DOHH2 (cell line): ENCODE measurements at regions not wholly inside any gene's neighbourhood (a gene's known extent, or its start where the extent isn't known, plus 50 kb on each side); places are given as distances from the start of the nearest gene placed in this dataset.

Source experiments
- H3F3A ChIP-seq: fragments of 200-600 bp; sonication (generic), shearing (Covaris generic); 2 replicates; pipeline ENCODE4 v1.6.0; 2016; ENCODE audit warnings: antibody characterized with exemption, mild to moderate bottlenecking; ENCODE audit not compliant: control insufficient read depth, insufficient read depth
- H3K27ac ChIP-seq: fragments of 200-600 bp; sonication (generic); 2 replicates; pipeline ENCODE4 v1.5.1; 2014; ENCODE audit warnings: low read depth, mild to moderate bottlenecking, low read length, moderate library complexity
- H3K27me3 ChIP-seq: fragments of 200-600 bp; sonication (generic); 2 replicates; pipeline ENCODE4 v1.6.1; 2014; ENCODE audit warnings: mild to moderate bottlenecking, low read length, mixed read lengths; ENCODE audit not compliant: control insufficient read depth
- H3K36me3 ChIP-seq: fragments of 200-600 bp; sonication (generic); 2 replicates; pipeline ENCODE4 v1.6.1; 2014; ENCODE audit warnings: mild to moderate bottlenecking, low read length, moderate library complexity, mixed read lengths; ENCODE audit not compliant: control insufficient read depth
- H3K4me1 ChIP-seq: fragments of 200-600 bp; sonication (generic); 2 replicates; pipeline ENCODE4 v1.6.1; 2014; ENCODE audit warnings: mild to moderate bottlenecking, low read length, mixed read lengths; ENCODE audit not compliant: control insufficient read depth
- H3K4me2 ChIP-seq: fragments of 200-600 bp; sonication (generic); 2 replicates; pipeline ENCODE4 v1.6.0; 2014; ENCODE audit warnings: mild to moderate bottlenecking, low read length, moderate library complexity
- H3K4me3 ChIP-seq: fragments of 200-600 bp; sonication (generic); 2 replicates; pipeline ENCODE4 v1.5.1; 2014; ENCODE audit warnings: mild to moderate bottlenecking, low read length, mixed read lengths
- H3K79me2 ChIP-seq: fragments of 200-600 bp; sonication (generic); 2 replicates; pipeline ENCODE4 v1.6.1; 2014; ENCODE audit warnings: mild to moderate bottlenecking, low read length, mixed read lengths; ENCODE audit not compliant: control insufficient read depth
- H3K9me2 ChIP-seq: fragments of 200-600 bp; sonication (generic); replicated peaks from 2 replicates; pipeline ENCODE4 v1.6.1; 2014; ENCODE audit warnings: mild to moderate bottlenecking, low read length, mixed read lengths; ENCODE audit not compliant: control insufficient read depth
- H3K9me3 ChIP-seq: fragments of 200-600 bp; sonication (generic); 2 replicates; pipeline ENCODE4 v1.6.1; 2014; ENCODE audit warnings: antibody characterized with exemption, low read length, mixed read lengths; ENCODE audit not compliant: control insufficient read depth, insufficient read depth
- H4K20me1 ChIP-seq: fragments of 200-600 bp; sonication (generic); 2 replicates; pipeline ENCODE4 v1.6.0; 2014; ENCODE audit warnings: low read depth, mild to moderate bottlenecking, antibody characterized with exemption, low read length, moderate library complexity; ENCODE audit not compliant: control insufficient read depth, insufficient read depth
- EZH2phosphoT487 ChIP-seq: fragments of 200-600 bp; sonication (generic); IDR thresholded peaks from 2 replicates; pipeline ENCODE4 v1.6.1; 2017; ENCODE audit warnings: borderline replicate concordance, mild to moderate bottlenecking, antibody characterized with exemption, low read length, moderate library complexity, mixed read lengths
- TF ChIP-seq, protein P1 (sequence below): fragments of 200-600 bp; sonication (generic); IDR thresholded peaks from one replicate; pipeline ENCODE4 v1.5.1; 2014; ENCODE audit warnings: antibody characterized with exemption, mild to moderate bottlenecking, low read depth, low read length; ENCODE audit not compliant: poor library complexity, severe bottlenecking

- Histone ChIP-seq H3F3A (no peaks in the 10 kb centered on the region), H3K9me3 (0 out of 2 replicates have a peak, but pooled peaks cover 6% of the 10 kb centered on the region), H4K20me1 (no peaks in the 10 kb centered on the region), H3K9me2 (no peaks in the 10 kb centered on the region), H3K36me3 (no peaks in the 10 kb centered on the region), H3K4me3 (no peak overlapping the region), H3K27me3 (no peaks in the 10 kb centered on the region), H3K27ac (no peak overlapping the region), H3K79me2 (no peaks in the 10 kb centered on the region), H3K4me1 (no peaks in the 10 kb centered on the region), H3K4me2 (no peak overlapping the region)
- TF ChIP-seq EZH2phosphoT487 = no peak
- TF ChIP-seq, protein P1, sequence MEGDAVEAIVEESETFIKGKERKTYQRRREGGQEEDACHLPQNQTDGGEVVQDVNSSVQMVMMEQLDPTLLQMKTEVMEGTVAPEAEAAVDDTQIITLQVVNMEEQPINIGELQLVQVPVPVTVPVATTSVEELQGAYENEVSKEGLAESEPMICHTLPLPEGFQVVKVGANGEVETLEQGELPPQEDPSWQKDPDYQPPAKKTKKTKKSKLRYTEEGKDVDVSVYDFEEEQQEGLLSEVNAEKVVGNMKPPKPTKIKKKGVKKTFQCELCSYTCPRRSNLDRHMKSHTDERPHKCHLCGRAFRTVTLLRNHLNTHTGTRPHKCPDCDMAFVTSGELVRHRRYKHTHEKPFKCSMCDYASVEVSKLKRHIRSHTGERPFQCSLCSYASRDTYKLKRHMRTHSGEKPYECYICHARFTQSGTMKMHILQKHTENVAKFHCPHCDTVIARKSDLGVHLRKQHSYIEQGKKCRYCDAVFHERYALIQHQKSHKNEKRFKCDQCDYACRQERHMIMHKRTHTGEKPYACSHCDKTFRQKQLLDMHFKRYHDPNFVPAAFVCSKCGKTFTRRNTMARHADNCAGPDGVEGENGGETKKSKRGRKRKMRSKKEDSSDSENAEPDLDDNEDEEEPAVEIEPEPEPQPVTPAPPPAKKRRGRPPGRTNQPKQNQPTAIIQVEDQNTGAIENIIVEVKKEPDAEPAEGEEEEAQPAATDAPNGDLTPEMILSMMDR = no peak
Measured at GRCh38 chr2:234638966-234639365, 142.1 kb upstream of the ARL4C start.

GRCh38 chr2:234635284-234635683 is 138.4 kb upstream of the ARL4C start:
- Histone ChIP-seq H3K27me3 (peaks cover 5% of the 10 kb centered on the region; the same call in 1 of the 2 replicates), H4K20me1 (no peaks in the 10 kb centered on the region), H3K4me3 (no peak overlapping the region), H3K4me2 (no peak overlapping the region), H3K4me1 (no peaks in the 10 kb centered on the region), H3K9me3 (no peaks in the 10 kb centered on the region), H3K36me3 (no peaks in the 10 kb centered on the region), H3K9me2 (no peaks in the 10 kb centered on the region), H3F3A (no peaks in the 10 kb centered on the region), H3K79me2 (no peaks in the 10 kb centered on the region), H3K27ac (no peak overlapping the region)
- TF ChIP-seq, protein P1 = no peak
- TF ChIP-seq EZH2phosphoT487 = no peak

GRCh38 chr2:234633581-234634230 is 136.8 kb upstream of the ARL4C start:
- Histone ChIP-seq H3K4me2 (no peak overlapping the region), H3K9me3 (no peaks in the 10 kb centered on the region), H3K4me3 (no peak overlapping the region), H3K79me2 (no peaks in the 10 kb centered on the region), H3K27ac (no peak overlapping the region), H3K27me3 (peaks cover 8% of the 10 kb centered on the region), H3K4me1 (no peaks in the 10 kb centered on the region), H3K9me2 (no peaks in the 10 kb centered on the region), H3F3A (no peaks in the 10 kb centered on the region), H3K36me3 (no peaks in the 10 kb centered on the region), H4K20me1 (no peaks in the 10 kb centered on the region)
- TF ChIP-seq EZH2phosphoT487 = no peak
- TF ChIP-seq, protein P1 = no peak
